ENCODE measurements at regions not wholly inside any gene's neighbourhood (a gene's known extent, or its start where the extent isn't known, plus 50 kb on each side); places are given as distances from the start of the nearest gene placed in this dataset.

GRCh38 chr14:58942516-58942915, 246.0 kb upstream of the DAAM1 start:
- no peak for TF ChIP-seq ZNF274 (IDR thresholded peaks at IDR 0.05; ENCODE audit: low read depth, low read length)
- H3K4me3 ChIP-seq (ENCODE audit: low read length) = no peak overlapping the region

- no peak overlapping the region for H3K4me3 ChIP-seq (ENCODE audit: low read length)
- TF ChIP-seq ZNF274 (IDR thresholded peaks at IDR 0.05; ENCODE audit: low read depth, low read length) = no peak
Measured at GRCh38 chr14:58944343-58944967, 244.0 kb upstream of the DAAM1 start.

- no peak for TF ChIP-seq ZNF274 (IDR thresholded peaks at IDR 0.05; ENCODE audit: low read depth, low read length)
Measured at GRCh38 chr14:58944968-58945356, 243.5 kb upstream of the DAAM1 start.

GRCh38 chr14:58946431-58946830, 242.0 kb upstream of the DAAM1 start:
- H3K4me3 ChIP-seq (ENCODE audit: low read length) = no peak overlapping the region
- no peak for TF ChIP-seq ZNF274 (IDR thresholded peaks at IDR 0.05; ENCODE audit: low read depth, low read length)

More at GRCh38 chr14:58944968-58945356, 243.5 kb upstream of the DAAM1 start:
- H3K4me3 ChIP-seq (ENCODE audit: low read length) = no peak overlapping the region

- H3K4me3 ChIP-seq (ENCODE audit: low read length) = no peak overlapping the region
- no peak for TF ChIP-seq ZNF274 (IDR thresholded peaks at IDR 0.05; ENCODE audit: low read depth, low read length)
Measured at GRCh38 chr14:58947156-58947555, 241.3 kb upstream of the DAAM1 start.

GRCh38 chr14:58947814-58948445, 240.5 kb upstream of the DAAM1 start:
- TF ChIP-seq ZNF274 (IDR thresholded peaks at IDR 0.05; ENCODE audit: low read depth, low read length) = no peak
- no peak overlapping the region for H3K4me3 ChIP-seq (ENCODE audit: low read length)

- no peak for TF ChIP-seq ZNF274 (IDR thresholded peaks at IDR 0.05; ENCODE audit: low read depth, low read length)
- H3K4me3 ChIP-seq (ENCODE audit: low read length) = no peak overlapping the region
Measured at GRCh38 chr14:58950555-58950954, 237.9 kb upstream of the DAAM1 start.

- no peak for TF ChIP-seq ZNF274 (IDR thresholded peaks at IDR 0.05; ENCODE audit: low read depth, low read length)
- H3K4me3 ChIP-seq (ENCODE audit: low read length) = no peak overlapping the region
Measured at GRCh38 chr14:58951143-58951542, 237.3 kb upstream of the DAAM1 start.

- TF ChIP-seq ZNF274 (IDR thresholded peaks at IDR 0.05; ENCODE audit: low read depth, low read length) = no peak
- H3K4me3 ChIP-seq (ENCODE audit: low read length) = no peak overlapping the region
Measured at GRCh38 chr14:58954052-58954451, 234.4 kb upstream of the DAAM1 start.

- no peak for TF ChIP-seq ZNF274 (IDR thresholded peaks at IDR 0.05; ENCODE audit: low read depth, low read length)
- H3K4me3 ChIP-seq (ENCODE audit: low read length) = peak overlapping the region; percentile 65; the same call in 1 of the 2 replicates
Measured at GRCh38 chr14:58954901-58955861, 233.3 kb upstream of the DAAM1 start.

GRCh38 chr14:58961045-58961731, 227.3 kb upstream of the DAAM1 start:
- H3K4me3 ChIP-seq (ENCODE audit: low read length) = no peak overlapping the region
- TF ChIP-seq ZNF274 (IDR thresholded peaks at IDR 0.05; ENCODE audit: low read depth, low read length) = no peak

GRCh38 chr14:58963873-58964597, 224.4 kb upstream of the DAAM1 start:
- no peak overlapping the region for H3K4me3 ChIP-seq (ENCODE audit: low read length)
- TF ChIP-seq ZNF274 (IDR thresholded peaks at IDR 0.05; ENCODE audit: low read depth, low read length) = no peak

GRCh38 chr14:58964598-58964928, 223.9 kb upstream of the DAAM1 start:
- TF ChIP-seq ZNF274 (IDR thresholded peaks at IDR 0.05; ENCODE audit: low read depth, low read length) = no peak
- no peak overlapping the region for H3K4me3 ChIP-seq (ENCODE audit: low read length)

GRCh38 chr14:58965601-58966000, 222.9 kb upstream of the DAAM1 start:
- no peak for TF ChIP-seq ZNF274 (IDR thresholded peaks at IDR 0.05; ENCODE audit: low read depth, low read length)
- H3K4me3 ChIP-seq (ENCODE audit: low read length) = no peak overlapping the region
